Muscle of leg (tissue), 3 donors: ENCODE measurements at regions not wholly inside any gene's neighbourhood (a gene's known extent, or its start where the extent isn't known, plus 50 kb on each side); places are given as distances from the start of the nearest gene placed in this dataset.

ENCODE experiments used
- DNase-seq: peaks from one replicate; pipeline ENCODE4 v3.0.0; 2013
- H3K27ac ChIP-seq: one replicate; pipeline ENCODE4 v1.5.1; 2013; ENCODE audit warnings: mild to moderate bottlenecking, low read length, control low read depth
- H3K27me3 ChIP-seq: one replicate; pipeline ENCODE4 v1.6.1; 2013; ENCODE audit warnings: low read length; ENCODE audit not compliant: control insufficient read depth, insufficient read depth
- H3K36me3 ChIP-seq: one replicate; pipeline ENCODE4 v1.6.1; 2013; ENCODE audit warnings: low read length; ENCODE audit not compliant: control insufficient read depth, insufficient read depth
- H3K4me1 ChIP-seq: one replicate; pipeline ENCODE4 v1.6.1; 2013; ENCODE audit warnings: low read length; ENCODE audit not compliant: control insufficient read depth, insufficient read depth
- H3K4me3 ChIP-seq: one replicate; pipeline ENCODE4 v1.5.1; 2013; ENCODE audit warnings: low read length, control low read depth
- H3K9me3 ChIP-seq: replicated peaks from 2 replicates; pipeline ENCODE4 v1.6.1; 2013; ENCODE audit warnings: low read depth, low read length; ENCODE audit not compliant: control insufficient read depth
- WGBS: methylation state at CpG from one replicate; pipeline ENCODE4 v1.1.5; 2013; ENCODE audit warnings: missing lambda C conversion rate; ENCODE audit not compliant: insufficient coverage; 5-methylcytosine and 5-hydroxymethylcytosine counted together

DNA sequence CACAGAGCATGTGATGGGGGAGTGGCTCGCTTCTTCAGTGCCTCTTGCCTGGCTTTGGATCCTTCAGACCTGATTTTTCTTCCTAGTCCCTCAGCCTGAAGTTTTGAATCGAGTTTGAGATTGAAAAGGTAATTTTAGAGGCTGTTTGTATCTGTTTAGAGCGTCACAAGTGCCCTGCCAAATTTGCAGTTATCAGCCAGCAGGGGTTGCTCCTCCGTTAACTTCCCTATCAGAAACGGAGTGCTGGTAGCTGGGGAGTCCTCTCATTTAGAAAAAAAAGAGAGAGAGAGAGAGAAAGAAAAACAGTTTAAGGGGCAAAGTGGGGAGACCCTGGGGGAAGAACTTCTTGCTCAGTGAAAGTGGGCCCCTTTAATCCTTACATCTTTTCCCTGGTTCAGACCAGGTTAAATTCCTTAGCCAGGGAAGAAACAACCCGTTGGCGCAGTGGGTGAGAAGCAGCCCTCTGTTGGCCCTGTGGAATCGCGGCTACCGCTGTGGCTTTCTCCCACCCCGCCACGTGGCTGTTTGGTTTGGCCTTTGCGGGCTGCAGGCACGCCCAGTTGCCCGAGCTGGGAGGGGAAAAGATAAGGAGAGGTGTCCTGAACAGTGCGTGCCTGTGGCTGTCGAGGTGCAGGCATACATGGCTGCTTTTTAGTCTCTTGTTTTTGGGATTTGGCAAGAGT, 576.7 kb upstream of the ACO1 start:
- Histone ChIP-seq H3K27ac (no peak overlapping the region), H3K27me3 (no peaks in the 10 kb centered on the region), H3K9me3 (no peaks in the 10 kb centered on the region), H3K4me1 (no peaks in the 10 kb centered on the region), H3K36me3 (no peaks in the 10 kb centered on the region), H3K4me3 (no peak overlapping the region)
- no peak for DNase-seq
- 92% methylated on average over 10 of the region's 17 CpGs for WGBS

DNA sequence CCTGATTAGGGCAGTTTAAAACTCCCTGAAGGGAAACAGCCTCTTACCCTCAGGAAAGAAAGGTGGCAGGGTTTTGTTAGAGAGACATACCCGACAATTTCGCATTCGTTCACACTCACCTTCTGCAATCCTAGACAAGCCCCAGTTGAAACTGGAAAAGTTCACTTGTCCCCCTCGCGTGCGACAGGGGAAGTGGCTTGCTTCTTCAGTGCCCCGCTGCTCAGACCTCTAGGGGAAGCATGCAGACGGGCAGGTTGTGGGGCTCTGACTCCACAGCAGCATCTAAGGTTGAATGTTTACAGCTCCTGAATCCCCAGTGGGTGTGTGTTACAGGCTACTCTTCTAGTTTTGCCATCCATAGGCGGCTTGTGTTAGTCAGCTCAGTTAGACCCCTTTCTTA, 575.7 kb upstream of the ACO1 start:
- H3K4me3 ChIP-seq = no peak overlapping the region
- no peaks in the 10 kb centered on the region for H3K9me3 ChIP-seq
- H3K4me1 ChIP-seq = no peaks in the 10 kb centered on the region
- 82% methylated on average over 5 of the region's 9 CpGs for WGBS
- H3K36me3 ChIP-seq = no peaks in the 10 kb centered on the region
- DNase-seq = no peak
- H3K27ac ChIP-seq = no peak overlapping the region
- no peaks in the 10 kb centered on the region for H3K27me3 ChIP-seq

DNA sequence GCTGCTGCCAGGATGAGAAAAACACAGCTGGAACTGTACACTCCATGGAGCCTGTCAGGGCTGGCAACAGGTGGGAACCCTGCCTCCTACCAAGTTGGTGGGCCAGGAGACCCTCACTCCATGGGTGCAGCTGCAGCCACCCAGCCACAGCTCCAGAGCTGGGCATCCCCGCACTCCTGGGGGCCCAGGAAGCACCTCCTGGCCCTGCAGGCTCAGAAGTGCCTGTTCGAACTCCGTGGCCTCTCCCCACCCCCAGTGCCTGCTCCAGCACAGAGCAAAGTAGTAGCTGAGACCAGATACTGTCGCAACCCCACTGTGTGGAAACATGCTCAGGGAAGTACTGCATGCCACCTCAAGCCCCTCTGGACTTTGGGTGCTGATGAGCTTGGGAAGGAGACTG, 564.0 kb upstream of the ACO1 start:
- H3K4me3 ChIP-seq = no peak overlapping the region
- H3K4me1 ChIP-seq = no peaks in the 10 kb centered on the region
- 60% methylated on average over 1 of the region's 4 CpGs for WGBS
- no peak overlapping the region for H3K27ac ChIP-seq
- H3K27me3 ChIP-seq = no peaks in the 10 kb centered on the region
- H3K9me3 ChIP-seq = peaks cover 2% of the 10 kb centered on the region
- no peaks in the 10 kb centered on the region for H3K36me3 ChIP-seq
- no peak for DNase-seq

DNA sequence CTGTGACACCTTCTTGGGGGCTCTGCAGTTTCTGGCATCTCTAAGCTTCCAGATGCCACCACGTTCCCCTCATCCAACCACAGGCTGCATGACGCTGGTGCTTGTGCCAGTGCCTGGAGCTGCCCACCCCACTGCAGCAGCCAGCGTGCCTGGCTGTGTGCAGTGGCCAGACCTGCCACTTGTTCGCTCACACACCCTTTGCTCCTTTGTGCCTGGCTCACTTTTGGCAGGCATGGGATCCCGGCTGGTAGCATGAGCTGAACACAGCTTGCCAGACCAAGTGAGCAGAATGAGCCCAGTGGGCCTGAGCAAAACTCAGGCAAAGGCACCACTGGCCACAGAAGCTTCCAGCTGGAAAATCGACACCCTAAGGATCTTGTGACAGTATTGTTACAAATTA, 562.9 kb upstream of the ACO1 start:
- Histone ChIP-seq H3K9me3 (peaks cover 2% of the 10 kb centered on the region), H3K4me1 (no peaks in the 10 kb centered on the region), H3K27me3 (no peaks in the 10 kb centered on the region), H3K27ac (no peak overlapping the region), H3K4me3 (no peak overlapping the region), H3K36me3 (no peaks in the 10 kb centered on the region)
- no peak for DNase-seq
- 85% methylated on average over 5 of the region's 6 CpGs for WGBS

DNA sequence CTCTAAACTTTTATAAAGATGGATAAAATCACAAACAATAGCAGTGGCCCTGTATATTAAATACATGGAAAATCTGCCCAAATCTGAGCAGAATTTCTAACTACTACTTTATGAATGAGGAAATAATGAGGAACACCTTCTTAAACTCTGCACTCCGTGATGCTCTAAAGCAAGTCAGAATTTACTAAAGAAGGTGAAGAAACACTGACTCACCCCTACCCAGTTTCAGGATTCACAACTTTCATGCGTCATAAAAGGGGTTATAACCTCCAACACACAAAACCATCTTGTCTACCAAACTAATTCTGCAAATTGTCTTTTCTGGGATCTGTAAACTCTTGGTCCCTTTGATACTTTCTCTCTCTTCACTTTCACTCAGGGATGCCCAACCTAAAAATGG, 561.1 kb upstream of the ACO1 start:
- Histone ChIP-seq H3K4me1 (no peaks in the 10 kb centered on the region), H3K27me3 (no peaks in the 10 kb centered on the region), H3K9me3 (peaks cover 2% of the 10 kb centered on the region), H3K4me3 (no peak overlapping the region), H3K27ac (no peak overlapping the region), H3K36me3 (no peaks in the 10 kb centered on the region)
- DNase-seq = no peak
- WGBS = no CpG with 5 or more reads among the region's 2 CpGs

DNA sequence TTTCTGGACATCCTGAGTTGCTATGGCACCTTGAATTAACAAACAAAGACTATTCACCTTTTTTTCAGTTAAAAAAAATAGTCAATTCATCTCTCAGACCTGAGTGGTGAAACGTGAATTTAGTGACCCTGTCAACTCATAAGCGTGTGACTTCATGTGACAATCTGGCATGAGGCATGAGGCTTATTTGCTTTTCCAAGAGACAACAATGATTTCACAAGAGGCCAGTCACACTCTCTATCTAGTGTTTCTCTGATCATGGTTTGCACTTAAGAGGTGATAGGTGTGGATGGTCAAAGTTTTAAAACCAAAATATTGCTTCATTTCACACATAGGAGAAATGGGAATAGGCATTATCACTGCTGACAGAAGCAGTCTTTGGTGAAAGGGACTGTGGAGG, 559.6 kb upstream of the ACO1 start:
- Histone ChIP-seq H3K4me3 (no peak overlapping the region), H3K27ac (no peak overlapping the region), H3K4me1 (no peaks in the 10 kb centered on the region), H3K9me3 (peaks cover 2% of the 10 kb centered on the region), H3K36me3 (no peaks in the 10 kb centered on the region), H3K27me3 (no peaks in the 10 kb centered on the region)
- WGBS = 60% methylated on average over 1 of the region's 2 CpGs
- no peak for DNase-seq

DNA sequence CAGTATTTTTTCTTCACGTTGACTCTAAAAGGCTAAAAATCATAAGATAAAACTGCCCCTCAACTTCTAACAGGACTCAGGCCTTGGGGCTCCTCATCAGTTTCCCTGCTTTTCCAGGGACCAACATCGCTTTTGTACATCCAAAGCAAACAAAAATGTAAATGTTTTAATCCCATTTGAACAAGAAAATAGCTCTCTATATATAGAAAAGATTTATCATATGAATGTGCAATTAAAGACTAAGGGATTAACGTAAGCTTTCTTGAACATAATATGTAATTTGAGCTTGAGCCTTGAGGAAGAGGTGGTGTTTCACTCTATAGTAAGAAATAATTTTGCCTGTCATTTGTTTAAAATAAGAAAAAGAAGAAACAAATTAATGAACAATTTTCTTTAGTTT, 547.2 kb upstream of the ACO1 start:
- H3K4me3 ChIP-seq = no peak overlapping the region

DNA sequence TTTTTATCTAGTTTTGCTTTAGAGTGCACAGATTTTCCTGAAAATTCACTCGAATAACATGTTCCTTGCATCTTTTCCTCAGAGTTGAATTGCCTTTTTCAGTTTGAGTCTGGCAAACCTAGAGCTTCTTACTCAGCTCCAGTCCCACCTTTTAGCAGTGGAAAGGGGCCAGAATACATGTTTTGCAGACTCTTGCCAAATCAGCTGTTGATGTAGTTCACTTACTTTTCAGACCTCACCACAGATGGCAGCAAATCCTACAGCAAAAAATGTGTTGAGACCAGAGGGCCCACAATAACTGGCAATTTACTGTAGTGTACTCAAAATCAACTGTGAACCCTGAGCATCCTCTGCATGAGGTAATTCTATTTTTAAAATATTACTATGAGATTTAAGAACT, 545.2 kb upstream of the ACO1 start:
- no peaks in the 10 kb centered on the region for H3K9me3 ChIP-seq
- WGBS = no CpG with 5 or more reads among the region's 1 CpG
- peak; percentile 65 for DNase-seq

More for the DNA sequence above, 547.2 kb upstream of the ACO1 start:
- H3K4me1 ChIP-seq = no peaks in the 10 kb centered on the region
- no peak overlapping the region for H3K27ac ChIP-seq
- no peaks in the 10 kb centered on the region for H3K27me3 ChIP-seq
- H3K36me3 ChIP-seq = no peaks in the 10 kb centered on the region
- 86% methylated on average over 1 of the region's 3 CpGs for WGBS
- DNase-seq = no peak
- no peaks in the 10 kb centered on the region for H3K9me3 ChIP-seq

DNA sequence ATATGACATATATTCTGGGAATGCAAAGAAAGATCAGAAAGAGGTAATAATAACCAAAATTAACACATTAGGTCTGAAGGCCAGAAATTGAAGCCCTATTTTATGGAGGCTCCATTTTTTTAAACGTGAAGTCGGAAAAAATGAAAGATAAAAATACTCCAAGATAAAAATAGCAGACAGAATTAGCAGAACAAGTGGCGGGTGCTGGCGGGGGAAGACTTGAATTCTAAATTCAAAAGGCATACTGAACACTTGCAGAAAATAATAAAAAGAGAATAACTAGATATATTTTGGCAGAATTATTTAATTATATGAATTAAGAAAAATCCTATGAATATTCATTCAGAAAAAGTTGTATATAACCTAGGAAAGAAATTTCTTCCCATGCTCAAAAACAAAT, 543.7 kb upstream of the ACO1 start:
- Histone ChIP-seq H3K36me3 (no peaks in the 10 kb centered on the region), H3K4me1 (no peaks in the 10 kb centered on the region), H3K27ac (no peak overlapping the region), H3K27me3 (no peaks in the 10 kb centered on the region), H3K9me3 (no peaks in the 10 kb centered on the region), H3K4me3 (no peak overlapping the region)
- no peak for DNase-seq
- no CpG with 5 or more reads among the region's 4 CpGs for WGBS

More for the DNA sequence above, 545.2 kb upstream of the ACO1 start:
- Histone ChIP-seq H3K4me3 (no peak overlapping the region), H3K27me3 (no peaks in the 10 kb centered on the region), H3K27ac (no peak overlapping the region), H3K4me1 (no peaks in the 10 kb centered on the region), H3K36me3 (no peaks in the 10 kb centered on the region)

DNA sequence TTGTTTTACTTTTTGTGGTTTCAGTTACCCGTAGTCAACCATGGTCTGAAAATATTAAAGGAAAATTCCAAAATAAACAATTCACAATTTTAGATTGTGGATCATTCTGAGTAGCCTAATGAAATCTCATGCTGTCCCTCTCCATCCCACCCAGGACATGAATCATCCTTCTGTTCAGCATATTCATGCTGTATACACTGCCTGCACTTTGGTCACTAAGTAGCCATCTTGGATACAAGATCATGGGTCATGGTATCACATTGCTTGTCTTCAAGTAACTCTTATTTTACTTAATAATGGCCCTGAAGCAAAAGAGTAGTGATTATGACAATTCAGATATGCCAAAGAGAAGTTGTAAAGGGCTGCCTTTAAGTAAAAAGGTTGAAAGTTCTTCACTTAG, 536.5 kb upstream of the ACO1 start:
- Histone ChIP-seq H3K36me3 (no peaks in the 10 kb centered on the region), H3K27me3 (no peaks in the 10 kb centered on the region), H3K4me3 (no peak overlapping the region), H3K4me1 (no peaks in the 10 kb centered on the region), H3K9me3 (no peaks in the 10 kb centered on the region), H3K27ac (no peak overlapping the region)
- WGBS = no CpG with 5 or more reads among the region's 1 CpG
- no peak for DNase-seq
